HG02943 (cell line): ENCODE measurements at regions not wholly inside any gene's neighbourhood (a gene's known extent, or its start where the extent isn't known, plus 50 kb on each side); places are given as distances from the start of the nearest gene placed in this dataset.

Experiments used
- ATAC-seq: cut with Tn5 transposase; IDR thresholded peaks from one replicate; pipeline ENCODE4 v1.9.1; 2021; ENCODE audit warnings: mild to moderate bottlenecking, low read depth, moderate library complexity; ENCODE audit not compliant: unreplicated experiment

GRCh38 chr16:65675161-65675560 is 553.3 kb upstream of the CDH11 start:
- no peak for ATAC-seq

GRCh38 chr16:65672960-65673359 is 551.1 kb upstream of the CDH11 start:
- ATAC-seq: no peak

- ATAC-seq: no peak
Observed at GRCh38 chr16:65671071-65671470, 549.2 kb upstream of the CDH11 start.

GRCh38 chr16:65668064-65668595 is 546.3 kb upstream of the CDH11 start:
- no peak for ATAC-seq

GRCh38 chr16:65667011-65667578 is 545.2 kb upstream of the CDH11 start:
- ATAC-seq: no peak

- ATAC-seq: no peak
Observed at GRCh38 chr16:65666132-65666941, 544.5 kb upstream of the CDH11 start.

- ATAC-seq: no peak
Observed at GRCh38 chr16:65665586-65665985, 543.7 kb upstream of the CDH11 start.

- no peak for ATAC-seq
Observed at GRCh38 chr16:65663774-65664173, 541.9 kb upstream of the CDH11 start.

- no peak for ATAC-seq
Observed at GRCh38 chr16:65662256-65662655, 540.4 kb upstream of the CDH11 start.

- ATAC-seq: no peak
Observed at GRCh38 chr16:65661558-65661957, 539.7 kb upstream of the CDH11 start.

- ATAC-seq: no peak
Observed at GRCh38 chr16:65660390-65660789, 538.5 kb upstream of the CDH11 start.

- no peak for ATAC-seq
Observed at GRCh38 chr16:65659758-65660157, 537.9 kb upstream of the CDH11 start.

GRCh38 chr16:65658787-65659220 is 536.9 kb upstream of the CDH11 start:
- ATAC-seq: no peak

GRCh38 chr16:65658349-65658748 is 536.5 kb upstream of the CDH11 start:
- ATAC-seq: no peak

- ATAC-seq: no peak
Observed at GRCh38 chr16:65657556-65657955, 535.7 kb upstream of the CDH11 start.

- ATAC-seq: no peak
Observed at GRCh38 chr16:65657071-65657494, 535.2 kb upstream of the CDH11 start.

- ATAC-seq: no peak
Observed at GRCh38 chr16:65655802-65656201, 533.9 kb upstream of the CDH11 start.

GRCh38 chr16:65648101-65648500 is 526.2 kb upstream of the CDH11 start:
- ATAC-seq: no peak

GRCh38 chr16:65644821-65645220 is 523.0 kb upstream of the CDH11 start:
- ATAC-seq: no peak

GRCh38 chr16:65641762-65642289 is 520.0 kb upstream of the CDH11 start:
- ATAC-seq: no peak

- no peak for ATAC-seq
Observed at GRCh38 chr16:65641049-65641761, 519.3 kb upstream of the CDH11 start.
